HT1080 (cell line): ENCODE measurements at regions not wholly inside any gene's neighbourhood (a gene's known extent, or its start where the extent isn't known, plus 50 kb on each side); places are given as distances from the start of the nearest gene placed in this dataset.
"Not testable (repeated sequence)": the region's sequence is repeated elsewhere in the genome, so short reads cannot be mapped to it uniquely, and the experiment has no call there.

ENCODE experiments used
- DNase-seq: peaks from one replicate; pipeline ENCODE4 v3.0.0-alpha.2; 2015; ENCODE audit warnings: low read depth

GRCh38 chr7:112540839-112541577 lies 60.2 kb downstream of the LSMEM1 start:
- DNase-seq = no peak

DNA sequence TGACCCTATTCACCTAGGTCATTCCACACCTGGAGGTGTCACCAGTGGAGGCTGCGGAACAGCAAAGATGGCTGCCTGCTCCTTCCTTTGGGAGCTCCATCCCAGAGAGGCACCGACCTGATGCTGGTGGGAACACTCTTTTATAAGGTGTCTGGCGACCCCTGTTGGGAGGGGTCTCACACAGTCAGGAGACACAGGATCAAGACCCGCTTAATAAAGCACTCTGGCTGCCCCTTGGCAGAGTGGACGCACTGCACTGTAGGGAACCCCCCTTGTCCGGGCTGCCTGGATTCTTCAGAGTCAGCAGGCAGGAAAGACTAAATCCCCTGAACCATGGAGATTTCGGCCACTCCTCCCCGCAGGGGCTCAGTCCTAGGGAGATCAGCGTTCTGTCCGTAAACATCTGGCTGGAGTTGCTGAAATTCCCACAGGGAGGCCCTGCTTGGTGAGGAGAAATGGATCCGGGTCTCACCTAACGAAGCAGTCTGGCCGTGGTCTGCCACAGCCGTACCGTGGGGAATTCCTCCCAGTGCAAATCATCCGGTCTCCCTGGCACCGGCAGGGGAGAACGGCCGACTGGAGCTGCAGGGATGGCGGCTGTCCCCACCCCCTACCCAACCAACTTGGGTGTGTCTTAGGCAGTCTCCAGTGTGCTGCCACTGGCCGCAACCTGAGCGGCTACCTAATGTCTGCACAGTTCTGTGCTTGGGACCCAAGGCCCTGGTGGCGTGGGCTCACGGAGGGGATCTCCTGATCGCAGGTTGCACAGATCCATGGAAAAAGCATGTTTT lies 66.1 kb downstream of the LSMEM1 start:
- DNase-seq = no peak

GRCh38 chr7:112547916-112548315 lies 67.1 kb downstream of the LSMEM1 start:
- peak; percentile 55 for DNase-seq

DNA sequence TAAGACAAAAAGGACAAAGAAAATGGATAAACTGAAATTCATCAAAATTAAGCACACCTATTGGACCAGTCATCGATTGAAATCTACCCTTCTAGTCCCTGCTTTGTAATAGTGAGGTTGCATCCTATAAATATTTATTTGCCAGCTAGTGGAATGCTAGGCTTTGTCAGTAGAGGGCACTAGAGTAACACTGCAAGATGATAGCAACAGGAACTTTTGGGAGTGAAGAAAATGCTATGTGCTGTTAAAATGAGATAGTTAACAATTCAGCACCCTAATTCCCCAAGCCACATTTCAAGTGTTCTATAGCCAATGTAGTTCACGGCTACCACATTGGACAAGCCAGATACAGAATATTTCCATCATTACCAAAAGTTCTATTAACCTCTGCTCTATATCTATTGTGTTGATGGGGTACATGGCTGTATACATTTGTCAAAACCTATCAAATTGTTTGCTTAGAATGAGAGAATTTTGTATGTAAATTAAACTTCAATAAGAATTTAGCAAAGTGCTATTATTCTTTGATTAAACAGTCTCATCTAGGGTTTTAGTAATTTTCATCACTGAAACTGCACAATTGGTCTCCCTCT lies 69.8 kb downstream of the LSMEM1 start:
- DNase-seq = peak; percentile 47

GRCh38 chr7:112551521-112551920 lies 70.7 kb downstream of the LSMEM1 start:
- not testable (repeated sequence) for DNase-seq

DNA sequence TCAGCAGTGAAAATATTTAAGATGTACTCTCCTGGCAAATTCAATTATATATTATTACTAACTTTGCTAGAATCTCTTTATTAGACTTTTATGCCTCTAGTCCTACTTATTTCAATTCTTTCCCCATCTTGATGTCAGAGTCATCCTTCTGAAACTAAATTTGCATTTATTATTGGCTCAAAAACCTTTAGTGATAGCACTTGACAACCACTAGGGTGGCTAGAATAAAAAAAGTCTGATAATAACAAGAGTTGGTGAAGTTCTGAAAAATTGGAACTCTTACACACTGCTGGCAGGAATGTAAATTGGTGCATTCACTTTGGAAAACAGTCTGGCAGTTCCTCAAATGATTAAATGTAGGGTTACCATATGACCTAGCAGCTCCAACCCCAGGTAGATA lies 73.8 kb downstream of the LSMEM1 start:
- no peak for DNase-seq

- DNase-seq = peak; percentile 81
Observed at GRCh38 chr7:112556633-112557032, 75.8 kb downstream of the LSMEM1 start.

DNA sequence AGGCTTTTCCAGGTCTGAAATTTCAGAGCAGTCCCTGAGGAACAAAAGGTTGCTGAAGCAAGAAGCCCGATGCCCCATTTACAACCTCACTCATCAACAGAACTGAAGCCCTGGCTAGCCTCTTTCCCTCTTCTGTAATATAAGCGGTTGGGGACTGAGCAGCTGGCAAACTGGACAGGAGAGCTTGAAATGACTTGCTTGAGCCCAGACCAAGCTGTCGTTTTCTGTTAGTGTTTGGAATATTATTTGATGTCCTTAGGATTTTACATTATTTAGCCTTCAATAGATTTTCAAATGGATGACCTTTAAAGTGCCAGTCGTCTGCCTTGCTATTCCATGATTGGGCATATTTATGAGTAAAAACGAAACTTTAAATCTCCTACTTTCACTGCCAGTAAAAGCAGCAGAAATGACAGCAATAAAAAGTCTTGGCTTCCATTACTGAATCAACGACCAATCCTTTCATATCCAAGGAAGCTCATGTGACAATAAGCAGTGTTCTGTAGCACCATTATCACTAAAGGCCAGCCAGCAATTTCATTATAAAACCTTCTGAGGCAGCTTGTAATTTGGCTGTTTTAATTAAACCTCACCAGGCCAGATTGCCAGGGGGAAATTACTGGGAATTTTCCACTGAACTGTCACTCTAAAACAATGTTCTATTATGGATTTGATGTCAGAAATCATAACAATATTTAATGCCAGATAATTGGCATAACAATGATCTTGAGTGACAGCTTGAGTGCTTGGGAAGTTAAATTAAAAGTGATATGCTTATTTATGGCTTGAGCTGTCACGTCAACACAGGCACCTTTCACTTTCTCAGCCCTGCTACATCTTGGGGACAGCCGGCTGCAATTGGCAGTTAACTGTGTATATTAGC lies 85.9 kb downstream of the LSMEM1 start:
- DNase-seq = no peak

DNA sequence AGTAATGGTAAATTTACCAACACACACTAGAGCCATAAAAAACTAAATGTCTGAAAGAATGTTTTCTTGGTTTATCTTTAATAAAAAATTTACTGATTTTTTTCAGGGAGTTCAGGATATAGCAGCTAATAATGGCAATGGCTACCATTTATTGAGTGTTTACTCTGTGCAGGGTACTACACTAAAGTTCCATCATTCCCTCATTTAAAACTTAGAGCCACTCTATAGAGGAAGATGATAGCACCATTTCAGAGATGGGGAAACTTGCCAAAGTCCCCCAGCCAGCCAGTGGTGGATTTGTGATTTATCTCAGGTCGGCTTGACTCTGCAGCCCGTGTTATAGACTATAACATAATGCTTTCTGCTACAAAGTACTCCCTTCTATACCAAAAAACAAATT lies 86.6 kb downstream of the LSMEM1 start:
- no peak for DNase-seq

GRCh38 chr7:112571852-112572607 lies 91.2 kb downstream of the LSMEM1 start:
- no peak for DNase-seq

GRCh38 chr7:112572669-112573301 lies 92.0 kb downstream of the LSMEM1 start:
- DNase-seq = no peak

- DNase-seq = peak; percentile 70
Observed at GRCh38 chr7:112573302-112574039, 92.7 kb downstream of the LSMEM1 start.

- no peak for DNase-seq
Observed at GRCh38 chr7:112575864-112576263, 95.1 kb downstream of the LSMEM1 start.

GRCh38 chr7:112579388-112579787 lies 98.6 kb downstream of the LSMEM1 start:
- DNase-seq = no peak

- no peak for DNase-seq
Observed at GRCh38 chr7:112580717-112581435, 100.1 kb downstream of the LSMEM1 start.

GRCh38 chr7:112581529-112581928 lies 100.7 kb downstream of the LSMEM1 start:
- no peak for DNase-seq

DNA sequence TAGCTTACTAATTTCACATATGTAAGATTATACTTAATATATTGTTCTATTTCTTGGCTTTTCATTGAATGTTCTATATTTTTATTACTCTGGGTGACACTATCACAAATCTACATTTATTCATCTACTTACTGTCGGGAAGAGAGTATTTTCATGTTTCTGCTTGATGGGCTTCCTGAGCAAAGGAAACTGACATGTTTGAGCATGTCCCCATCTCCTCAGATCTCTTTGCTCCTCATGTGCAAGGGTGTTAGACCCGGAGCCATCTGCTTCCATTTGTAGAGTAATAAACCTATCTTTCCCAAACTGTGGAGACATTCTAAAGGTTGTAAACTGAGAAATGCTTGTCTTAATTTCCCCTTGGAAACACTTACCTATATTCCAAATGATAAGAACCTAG lies 103.5 kb downstream of the LSMEM1 start:
- DNase-seq = no peak

- no peak for DNase-seq
Observed at GRCh38 chr7:112587504-112587903, 106.7 kb downstream of the LSMEM1 start.
